PFSK-1 (cell line): ENCODE measurements at regions not wholly inside any gene's neighbourhood (a gene's known extent, or its start where the extent isn't known, plus 50 kb on each side); places are given as distances from the start of the nearest gene placed in this dataset.

Experiments used
- POLR2AphosphoS5 ChIP-seq: IDR thresholded peaks from 2 replicates; pipeline ENCODE4 v1.6.1; 2012; ENCODE audit warnings: low read depth, mild to moderate bottlenecking, control low read depth, low read length, moderate library complexity
- REST ChIP-seq, 2 experiments: IDR thresholded peaks; 2 replicates each; pipeline versions ENCODE4 v1.6.1 to v1.8.0; 2011 to 2012; ENCODE audit warnings: low read depth in 2 of 2, low read length in 2 of 2, control low read depth in 1 of 2, inconsistent platforms in 1 of 2, mild to moderate bottlenecking in 1 of 2, moderate library complexity in 1 of 2; ENCODE audit not compliant: insufficient read depth in 1 of 2
- SIN3A ChIP-seq: IDR thresholded peaks from 2 replicates; pipeline ENCODE4 v1.6.1; 2012; ENCODE audit warnings: mild to moderate bottlenecking, low read length, moderate library complexity, borderline replicate concordance; ENCODE audit not compliant: insufficient read depth
- TAF1 ChIP-seq: IDR thresholded peaks from 2 replicates; pipeline ENCODE4 v1.6.1; 2012; ENCODE audit warnings: low read length, control low read depth, borderline replicate concordance; ENCODE audit not compliant: insufficient read depth

GRCh38 chr9:78408388-78408787, 111.5 kb downstream of the PSAT1 start:
- TF ChIP-seq POLR2AphosphoS5, result no peak
- no peak for TF ChIP-seq SIN3A
- no peak for TF ChIP-seq REST (IDR thresholded peaks at IDR 0.05; ENCODE audit: insufficient read depth in 1 of 2, low read depth in 2 of 2, low read length in 2 of 2)
- no peak for TF ChIP-seq TAF1
